D721Med (cell line): ENCODE measurements at regions not wholly inside any gene's neighbourhood (a gene's known extent, or its start where the extent isn't known, plus 50 kb on each side); places are given as distances from the start of the nearest gene placed in this dataset.

Experiments used
- DNase-seq: peaks from one replicate; pipeline ENCODE4 v3.0.0; 2011; ENCODE audit warnings: low spot score; ENCODE audit not compliant: insufficient read length
- FAIRE-seq: peaks from 2 replicates; lab custom pipeline; 2011; peaks lifted over from hg19 to GRCh38; lab: Jason Lieb, UNC
- CTCF ChIP-seq: IDR thresholded peaks from 2 replicates; pipeline ENCODE4 v1.5.1; 2012; ENCODE audit warnings: mild to moderate bottlenecking, control low read depth; ENCODE audit not compliant: insufficient read depth; ENCODE audit errors: missing control alignments

- FAIRE-seq (no peak), DNase-seq (no peak)
- TF ChIP-seq CTCF: no peak
Observed at GRCh38 chr14:55766071-55766470, 186.1 kb downstream of the KTN1 start.

- no peak for TF ChIP-seq CTCF
- FAIRE-seq (no peak), DNase-seq (no peak)
Observed at GRCh38 chr14:55767286-55767685, 187.3 kb downstream of the KTN1 start.

GRCh38 chr14:55769877-55770276, 189.9 kb downstream of the KTN1 start:
- no peak for TF ChIP-seq CTCF
- FAIRE-seq: no peak
- no peak for DNase-seq

- FAIRE-seq (no peak), DNase-seq (no peak)
- no peak for TF ChIP-seq CTCF
Observed at GRCh38 chr14:55771242-55771981, 191.4 kb downstream of the KTN1 start.

- FAIRE-seq (no peak), DNase-seq (no peak)
- TF ChIP-seq CTCF: no peak
Observed at GRCh38 chr14:55772486-55772885, 192.5 kb downstream of the KTN1 start.

GRCh38 chr14:55773312-55773711, 193.3 kb downstream of the KTN1 start:
- TF ChIP-seq CTCF: no peak
- no peak for FAIRE-seq
- DNase-seq: no peak

- FAIRE-seq (no peak), DNase-seq (no peak)
- no peak for TF ChIP-seq CTCF
Observed at GRCh38 chr14:55773984-55774545, 194.1 kb downstream of the KTN1 start.
